ENCODE measurements at regions not wholly inside any gene's neighbourhood (a gene's known extent, or its start where the extent isn't known, plus 50 kb on each side); places are given as distances from the start of the nearest gene placed in this dataset.
"Not testable (repeated sequence)": the region's sequence is repeated elsewhere in the genome, so short reads cannot be mapped to it uniquely, and the experiment has no call there.

DNA sequence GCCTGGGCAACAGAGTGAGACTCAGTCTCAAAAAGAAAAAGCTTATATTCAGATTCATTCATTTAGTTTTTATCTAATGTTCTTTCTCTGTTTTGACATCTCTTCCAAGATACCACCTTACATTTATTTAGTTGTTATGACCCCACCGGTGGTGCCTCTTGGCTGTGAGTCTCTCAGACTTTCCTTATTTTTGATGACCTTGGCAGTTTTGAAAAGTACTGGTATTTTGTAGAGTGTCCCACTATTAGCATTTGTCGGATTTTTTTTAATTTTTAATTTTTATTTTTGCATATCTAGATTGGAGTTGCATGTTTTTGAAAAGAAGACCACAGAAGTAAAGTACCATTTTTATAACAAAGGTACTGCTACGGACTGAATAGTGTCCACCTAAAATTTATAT, 351.7 kb upstream of the KYNU start:
- no peaks in the 10 kb centered on the region for H3K9me3 Mint-ChIP-seq
- H3K4me1 Mint-ChIP-seq = no peaks in the 10 kb centered on the region
- no peaks in the 10 kb centered on the region for H3K36me3 Mint-ChIP-seq
- no peak overlapping the region for H3K4me3 Mint-ChIP-seq
- H3K27me3 Mint-ChIP-seq = no peaks in the 10 kb centered on the region
- H3K27ac Mint-ChIP-seq = no peak overlapping the region
- CTCF ChIA-PET = no interaction called here
- no peak for DNase-seq

DNA sequence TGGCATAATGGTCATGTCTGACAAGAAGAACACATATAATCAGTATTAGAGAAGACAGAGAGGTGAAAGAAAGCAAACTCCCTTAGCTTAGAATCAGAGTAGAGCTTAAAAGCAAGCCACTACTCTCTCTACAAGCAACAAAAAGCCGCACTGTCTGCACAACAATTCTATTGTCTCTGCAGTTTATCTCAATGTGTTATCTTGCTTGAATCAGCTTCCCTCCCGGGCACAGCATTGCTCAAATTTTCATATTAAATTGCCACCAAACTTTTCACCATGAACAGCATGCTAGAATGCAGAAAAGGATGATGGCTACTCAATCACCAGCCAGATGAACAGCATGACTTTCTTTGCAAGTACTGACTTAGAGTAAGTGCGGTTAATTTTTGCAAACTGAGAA, 356.0 kb upstream of the KYNU start:
- Mint-ChIP-seq H3K27ac (no peak overlapping the region), H3K27me3 (no peaks in the 10 kb centered on the region), H3K4me3 (no peak overlapping the region), H3K36me3 (no peaks in the 10 kb centered on the region), H3K4me1 (no peaks in the 10 kb centered on the region), H3K9me3 (no peaks in the 10 kb centered on the region)
- DNase-seq = no peak
- CTCF ChIA-PET = no interaction called here

GRCh38 chr2:142515493-142515892, 362.0 kb upstream of the KYNU start:
- Mint-ChIP-seq H3K4me1 (no peaks in the 10 kb centered on the region), H3K27me3 (no peaks in the 10 kb centered on the region)
- CTCF ChIA-PET = no interaction called here

GRCh38 chr2:142509401-142509800, 368.1 kb upstream of the KYNU start:
- no peaks in the 10 kb centered on the region for H3K9me3 Mint-ChIP-seq
- H3K27me3 Mint-ChIP-seq = no peaks in the 10 kb centered on the region
- no peaks in the 10 kb centered on the region for H3K4me1 Mint-ChIP-seq
- H3K27ac Mint-ChIP-seq = no peak overlapping the region
- no peak for DNase-seq
- H3K4me3 Mint-ChIP-seq = no peak overlapping the region
- CTCF ChIA-PET = no interaction called here
- no peaks in the 10 kb centered on the region for H3K36me3 Mint-ChIP-seq

More at GRCh38 chr2:142515493-142515892, 362.0 kb upstream of the KYNU start:
- no peak for DNase-seq
- no peaks in the 10 kb centered on the region for H3K9me3 Mint-ChIP-seq
- H3K27ac Mint-ChIP-seq = no peak overlapping the region
- no peaks in the 10 kb centered on the region for H3K36me3 Mint-ChIP-seq
- H3K4me3 Mint-ChIP-seq = no peak overlapping the region

- Mint-ChIP-seq H3K4me3 (no peak overlapping the region), H3K27ac (no peak overlapping the region), H3K4me1 (no peaks in the 10 kb centered on the region), H3K36me3 (no peaks in the 10 kb centered on the region), H3K27me3 (no peaks in the 10 kb centered on the region), H3K9me3 (peaks cover 5% of the 10 kb centered on the region)
- no peak for DNase-seq
- CTCF ChIA-PET = no interaction called here
Observed at GRCh38 chr2:142504754-142505153, 372.7 kb upstream of the KYNU start.

DNA sequence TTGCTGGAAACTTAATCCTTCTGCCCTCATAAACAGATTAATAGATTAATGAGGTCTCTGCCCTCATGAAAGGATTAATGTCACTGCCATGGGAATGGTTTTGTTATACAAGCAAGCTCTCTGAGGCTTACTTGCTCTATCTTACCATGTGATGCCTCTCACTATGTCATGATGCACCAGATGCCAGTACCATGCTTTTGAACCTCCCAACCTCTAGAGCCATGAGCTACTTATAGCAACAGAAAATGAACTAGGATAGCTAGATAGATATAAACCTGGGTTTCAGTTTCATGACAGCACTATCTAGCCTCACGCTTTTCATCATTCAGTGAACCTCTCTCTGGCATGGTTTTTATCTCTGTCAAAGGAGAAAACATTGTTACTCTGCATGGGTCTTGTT, 371.6 kb upstream of the LRP1B start:
- Mint-ChIP-seq H3K36me3 (no peaks in the 10 kb centered on the region), H3K4me1 (no peaks in the 10 kb centered on the region), H3K4me3 (no peak overlapping the region), H3K9me3 (peaks cover 5% of the 10 kb centered on the region), H3K27me3 (no peaks in the 10 kb centered on the region), H3K27ac (no peak overlapping the region)
- no peak for DNase-seq
- CTCF ChIA-PET = no interaction called here

- H3K9me3 Mint-ChIP-seq = peaks cover 8% of the 10 kb centered on the region
- H3K27me3 Mint-ChIP-seq = no peaks in the 10 kb centered on the region
- no peak overlapping the region for H3K4me3 Mint-ChIP-seq
- no peak overlapping the region for H3K27ac Mint-ChIP-seq
- no peaks in the 10 kb centered on the region for H3K36me3 Mint-ChIP-seq
- DNase-seq = no peak
- CTCF ChIA-PET = no interaction called here
- H3K4me1 Mint-ChIP-seq = no peaks in the 10 kb centered on the region
Observed at GRCh38 chr2:142495141-142495540, 364.3 kb upstream of the LRP1B start.

DNA sequence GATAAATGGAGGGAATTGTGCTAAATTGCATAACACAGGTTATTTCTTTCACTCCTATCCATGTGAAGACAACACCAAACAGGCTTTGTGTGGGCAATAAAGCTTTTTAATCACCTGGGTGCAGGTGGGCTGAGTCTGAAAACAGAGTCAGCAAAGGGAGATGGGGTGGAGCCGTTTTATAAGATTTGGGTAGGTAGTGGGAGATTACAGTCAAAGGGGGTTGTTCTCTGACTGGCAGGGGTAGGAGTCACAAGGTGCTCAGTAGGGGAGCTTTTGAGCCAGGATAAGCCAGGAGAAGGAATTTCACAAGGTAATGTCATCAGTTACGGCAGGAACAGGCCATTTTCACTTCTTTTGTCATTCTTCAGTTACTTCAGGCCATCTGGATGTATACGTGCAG, 358.8 kb upstream of the LRP1B start:
- H3K9me3 Mint-ChIP-seq = peaks cover 13% of the 10 kb centered on the region
- H3K36me3 Mint-ChIP-seq, H3K27me3 Mint-ChIP-seq, H3K4me1 Mint-ChIP-seq, DNase-seq, H3K27ac Mint-ChIP-seq, CTCF ChIA-PET, H3K4me3 Mint-ChIP-seq: not testable (repeated sequence)

- Mint-ChIP-seq H3K4me1 (no peaks in the 10 kb centered on the region), H3K36me3 (no peaks in the 10 kb centered on the region), H3K27me3 (no peaks in the 10 kb centered on the region), H3K4me3 (no peak overlapping the region), H3K27ac (no peak overlapping the region), H3K9me3 (peaks cover 2% of the 10 kb centered on the region)
- no peak for DNase-seq
- CTCF ChIA-PET = no interaction called here
Observed at GRCh38 chr2:142484111-142484510, 353.3 kb upstream of the LRP1B start.

DNA sequence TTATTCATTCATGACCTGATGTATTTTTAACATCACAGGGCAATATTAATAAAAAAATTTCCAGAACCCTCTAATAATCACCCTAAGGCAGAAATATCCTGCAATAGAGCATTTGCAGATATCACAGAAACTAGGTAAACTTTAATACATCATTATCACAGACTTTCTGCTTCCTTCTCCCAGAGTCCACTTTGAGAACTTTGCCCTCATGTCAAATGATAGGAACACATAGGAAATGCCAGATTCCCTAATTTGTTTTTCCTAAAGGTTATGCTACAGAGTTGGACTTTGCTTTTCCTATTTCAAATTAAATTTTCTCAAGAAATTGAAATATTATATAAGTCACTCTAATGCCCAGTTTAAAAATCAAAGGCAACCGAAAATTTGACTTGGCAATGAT, 352.8 kb upstream of the LRP1B start:
- Mint-ChIP-seq H3K4me1 (no peaks in the 10 kb centered on the region), H3K27ac (no peak overlapping the region), H3K4me3 (no peak overlapping the region), H3K27me3 (no peaks in the 10 kb centered on the region), H3K36me3 (no peaks in the 10 kb centered on the region), H3K9me3 (peaks cover 2% of the 10 kb centered on the region)
- no peak for DNase-seq
- CTCF ChIA-PET = no interaction called here

- H3K4me3 Mint-ChIP-seq = no peak overlapping the region
- H3K36me3 Mint-ChIP-seq = no peaks in the 10 kb centered on the region
- no peaks in the 10 kb centered on the region for H3K4me1 Mint-ChIP-seq
- DNase-seq = no peak
- CTCF ChIA-PET = no interaction called here
- no peaks in the 10 kb centered on the region for H3K27me3 Mint-ChIP-seq
- H3K9me3 Mint-ChIP-seq = peaks cover 2% of the 10 kb centered on the region
- no peak overlapping the region for H3K27ac Mint-ChIP-seq
Observed at GRCh38 chr2:142478206-142478605, 347.4 kb upstream of the LRP1B start.

DNA sequence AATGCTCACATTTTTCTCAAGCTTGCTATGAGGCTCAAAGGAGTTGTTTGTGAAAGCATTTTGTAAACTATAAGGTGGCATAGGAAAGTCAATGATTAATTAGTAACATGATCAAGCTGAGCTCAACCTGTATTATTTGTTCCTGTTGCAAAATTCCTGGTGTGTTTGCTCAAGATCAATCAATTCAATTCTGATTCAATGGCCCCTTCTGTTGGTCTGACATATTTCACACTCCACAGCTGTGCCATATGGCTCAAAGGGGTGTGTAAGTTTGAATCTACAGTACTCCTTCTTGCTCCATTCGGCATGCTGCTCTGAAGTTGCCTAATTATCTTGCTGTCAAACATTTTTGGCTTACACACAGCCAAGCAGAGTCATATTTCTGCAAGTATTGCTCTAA, 341.6 kb upstream of the LRP1B start:
- CTCF ChIA-PET = no interaction called here
- no peak overlapping the region for H3K4me3 Mint-ChIP-seq
- no peaks in the 10 kb centered on the region for H3K36me3 Mint-ChIP-seq
- no peaks in the 10 kb centered on the region for H3K4me1 Mint-ChIP-seq
- no peaks in the 10 kb centered on the region for H3K9me3 Mint-ChIP-seq
- H3K27me3 Mint-ChIP-seq = no peaks in the 10 kb centered on the region
- no peak overlapping the region for H3K27ac Mint-ChIP-seq
- no peak for DNase-seq

DNA sequence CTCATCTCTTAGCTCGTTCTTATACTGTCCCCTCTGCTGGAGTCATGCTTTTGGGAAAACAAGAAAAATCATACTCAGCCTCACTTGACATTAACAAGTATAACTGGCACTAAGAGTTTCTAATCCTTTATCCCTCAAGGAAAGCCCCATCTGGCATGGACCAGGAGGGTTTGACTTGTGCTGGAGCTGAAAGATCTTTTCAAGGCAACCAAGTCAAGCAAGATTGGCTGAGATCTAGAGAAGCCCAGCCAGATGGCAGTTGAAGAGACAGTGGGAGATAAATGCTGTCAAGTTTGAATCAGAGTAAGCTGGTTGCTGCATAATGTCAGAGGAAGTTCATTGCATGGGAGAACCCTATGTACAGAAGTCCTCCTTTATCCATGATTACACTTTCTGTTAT, 336.5 kb upstream of the LRP1B start:
- Mint-ChIP-seq H3K27ac (no peak overlapping the region), H3K4me1 (no peaks in the 10 kb centered on the region), H3K9me3 (peaks cover 4% of the 10 kb centered on the region), H3K4me3 (no peak overlapping the region), H3K27me3 (no peaks in the 10 kb centered on the region), H3K36me3 (no peaks in the 10 kb centered on the region)
- CTCF ChIA-PET = no interaction called here
- no peak for DNase-seq

GRCh38 chr2:142463047-142463446, 332.2 kb upstream of the LRP1B start:
- Mint-ChIP-seq H3K36me3 (no peaks in the 10 kb centered on the region), H3K4me1 (no peaks in the 10 kb centered on the region), H3K9me3 (peaks cover 4% of the 10 kb centered on the region), H3K27ac (no peak overlapping the region), H3K4me3 (no peak overlapping the region), H3K27me3 (no peaks in the 10 kb centered on the region)
- CTCF ChIA-PET = no interaction called here
- DNase-seq = no peak

DNA sequence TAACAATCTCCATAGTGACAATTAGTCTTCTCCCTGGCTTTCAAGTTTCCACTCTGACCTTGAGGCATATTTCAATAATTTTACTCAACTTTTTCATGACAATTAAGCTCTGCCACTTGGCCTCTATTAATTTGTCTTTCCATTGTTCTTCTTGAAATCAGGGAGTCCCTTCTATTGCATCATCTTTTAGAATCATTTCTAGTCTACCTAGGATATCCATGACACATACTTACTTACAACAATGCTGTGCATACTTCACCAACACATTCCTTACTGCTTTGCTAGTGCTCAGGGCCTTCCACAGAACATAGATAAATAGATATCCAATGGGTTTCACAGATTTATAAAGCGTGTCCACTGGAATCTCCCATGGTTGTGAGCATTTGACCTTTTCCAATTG, 331.5 kb upstream of the LRP1B start:
- Mint-ChIP-seq H3K9me3 (peaks cover 4% of the 10 kb centered on the region), H3K27ac (no peak overlapping the region), H3K36me3 (no peaks in the 10 kb centered on the region), H3K27me3 (no peaks in the 10 kb centered on the region), H3K4me1 (no peaks in the 10 kb centered on the region), H3K4me3 (no peak overlapping the region)
- CTCF ChIA-PET = no interaction called here
- no peak for DNase-seq

- DNase-seq = no peak
- peaks cover 2% of the 10 kb centered on the region for H3K9me3 Mint-ChIP-seq
- no peak overlapping the region for H3K27ac Mint-ChIP-seq
- no peaks in the 10 kb centered on the region for H3K4me1 Mint-ChIP-seq
- H3K36me3 Mint-ChIP-seq = no peaks in the 10 kb centered on the region
- no peak overlapping the region for H3K4me3 Mint-ChIP-seq
- H3K27me3 Mint-ChIP-seq = no peaks in the 10 kb centered on the region
- CTCF ChIA-PET = no interaction called here
Observed at GRCh38 chr2:142445551-142446072, 314.8 kb upstream of the LRP1B start.

All from activated naive CD4-positive, alpha-beta T cell treated with anti-CD3 and anti-CD28 coated beads, Interleukin-2, amount 10 ng/mL, durations not matched to agents 7 days and 5 days (primary cell).